Activated B cell treated with CpG ODN at 0.5 μM for 24 hours (primary cell): ENCODE measurements at regions not wholly inside any gene's neighbourhood (a gene's known extent, or its start where the extent isn't known, plus 50 kb on each side); places are given as distances from the start of the nearest gene placed in this dataset.

Experiments used
- ATAC-seq: fragments of 200-7000 bp; cut with Tn5 transposase; one replicate; pipeline ENCODE4 v1.10.0; 2021; ENCODE audit warnings: low read depth, mild to moderate bottlenecking, moderate library complexity
- CTCF ChIA-PET: fragments of 350-600 bp; sonication (Branson Sonifier 250); formaldehyde crosslinking; loops from one replicate; lab custom pipeline; 2021; ENCODE audit warnings: antibody characterized with exemption; lab: Charles Lee
- POLR2A ChIA-PET: fragments of 350-600 bp; sonication (Branson Sonifier 250); formaldehyde crosslinking; loops from one replicate; lab custom pipeline; 2021; ENCODE audit warnings: antibody characterized with exemption; lab: Charles Lee
- DNase-seq: peaks from one replicate; pipeline ENCODE4 v3.0.0; 2022
- H3K27ac Mint-ChIP-seq: one replicate; pipeline ENCODE4 v1.8.0; 2020; ENCODE audit warnings: mixed read lengths
- H3K27me3 Mint-ChIP-seq: one replicate; pipeline ENCODE4 v1.8.0; 2021; ENCODE audit warnings: mixed read lengths
- H3K36me3 Mint-ChIP-seq: one replicate; pipeline ENCODE4 v1.8.0; 2021; ENCODE audit warnings: low read depth, mixed read lengths
- H3K4me1 Mint-ChIP-seq: one replicate; pipeline ENCODE4 v1.8.0; 2021; ENCODE audit warnings: mixed read lengths
- H3K4me3 Mint-ChIP-seq: one replicate; pipeline ENCODE4 v1.8.0; 2020; ENCODE audit warnings: mild to moderate bottlenecking, mixed read lengths
- H3K9me3 Mint-ChIP-seq: one replicate; pipeline ENCODE4 v1.8.0; 2020; ENCODE audit warnings: mixed read lengths
- intact Hi-C: fragments of 100-400 bp; cut with micrococcal nuclease; formaldehyde crosslinking; loops from one replicate; pipeline ENCODE4 v1.15.1; 2024
- TF ChIP-seq, protein P1 (sequence below): fragments of 200-600 bp; IDR thresholded peaks from one replicate; pipeline ENCODE4 v1.8.0; 2022; ENCODE audit warnings: antibody characterized with exemption, mild to moderate bottlenecking

DNA sequence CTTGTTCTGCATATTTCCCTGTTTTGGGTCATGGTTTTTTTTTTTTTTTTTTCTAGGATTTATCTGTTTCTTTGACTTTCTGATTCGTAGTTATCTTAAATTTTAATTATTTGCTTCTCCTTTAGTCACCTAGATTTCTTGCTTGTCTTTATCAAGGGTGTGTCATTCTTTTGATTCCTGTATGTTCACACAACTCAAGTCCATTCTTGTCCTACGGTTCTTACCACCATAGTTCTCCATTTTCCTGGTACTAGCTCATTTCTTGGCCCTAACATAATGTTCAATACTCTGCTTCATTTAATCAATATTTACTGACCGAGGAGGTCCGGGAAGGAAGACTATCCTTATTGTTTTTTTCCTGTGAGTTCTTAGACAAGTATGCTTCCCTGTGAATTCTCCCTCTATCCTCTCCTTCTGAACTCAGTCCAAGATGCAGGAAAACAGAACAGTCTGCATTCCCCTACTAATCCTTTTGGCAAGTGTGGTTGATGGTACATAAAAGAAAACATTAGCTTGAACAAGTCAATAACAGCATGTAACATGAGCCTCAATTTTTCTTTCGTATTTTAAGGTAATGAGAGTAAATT lies 1346.4 kb upstream of the SEL1L start:
- TF ChIP-seq, protein P1, sequence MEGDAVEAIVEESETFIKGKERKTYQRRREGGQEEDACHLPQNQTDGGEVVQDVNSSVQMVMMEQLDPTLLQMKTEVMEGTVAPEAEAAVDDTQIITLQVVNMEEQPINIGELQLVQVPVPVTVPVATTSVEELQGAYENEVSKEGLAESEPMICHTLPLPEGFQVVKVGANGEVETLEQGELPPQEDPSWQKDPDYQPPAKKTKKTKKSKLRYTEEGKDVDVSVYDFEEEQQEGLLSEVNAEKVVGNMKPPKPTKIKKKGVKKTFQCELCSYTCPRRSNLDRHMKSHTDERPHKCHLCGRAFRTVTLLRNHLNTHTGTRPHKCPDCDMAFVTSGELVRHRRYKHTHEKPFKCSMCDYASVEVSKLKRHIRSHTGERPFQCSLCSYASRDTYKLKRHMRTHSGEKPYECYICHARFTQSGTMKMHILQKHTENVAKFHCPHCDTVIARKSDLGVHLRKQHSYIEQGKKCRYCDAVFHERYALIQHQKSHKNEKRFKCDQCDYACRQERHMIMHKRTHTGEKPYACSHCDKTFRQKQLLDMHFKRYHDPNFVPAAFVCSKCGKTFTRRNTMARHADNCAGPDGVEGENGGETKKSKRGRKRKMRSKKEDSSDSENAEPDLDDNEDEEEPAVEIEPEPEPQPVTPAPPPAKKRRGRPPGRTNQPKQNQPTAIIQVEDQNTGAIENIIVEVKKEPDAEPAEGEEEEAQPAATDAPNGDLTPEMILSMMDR = no peak
- intact Hi-C loops = no loop called here
- POLR2A ChIA-PET = no interaction called here
- DNase-seq = no peak
- H3K27me3 Mint-ChIP-seq = no peaks in the 10 kb centered on the region
- no peak for ATAC-seq
- no peaks in the 10 kb centered on the region for H3K36me3 Mint-ChIP-seq
- H3K9me3 Mint-ChIP-seq = peaks cover 11% of the 10 kb centered on the region
- CTCF ChIA-PET = no interaction called here
- H3K27ac Mint-ChIP-seq = no peak overlapping the region
- H3K4me1 Mint-ChIP-seq = no peaks in the 10 kb centered on the region
- H3K4me3 Mint-ChIP-seq = no peak overlapping the region

DNA sequence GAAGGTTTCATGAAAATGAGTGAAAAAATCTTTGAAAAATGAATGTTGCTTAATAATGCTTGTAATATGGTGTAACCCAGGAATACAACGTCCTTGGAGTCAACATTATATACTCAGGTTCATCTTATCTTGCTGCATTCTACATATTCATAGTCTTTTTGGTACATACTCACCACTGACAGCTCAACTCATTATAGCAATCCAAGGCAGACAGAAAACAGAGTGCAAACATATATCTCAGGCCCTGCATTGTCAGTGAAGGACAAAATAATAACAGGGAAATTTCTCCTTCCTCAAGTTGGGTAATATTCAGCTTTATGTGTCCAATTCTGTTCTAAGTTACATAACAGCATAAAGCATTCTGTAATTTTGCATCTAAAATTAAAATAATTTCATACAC lies 1353.0 kb upstream of the SEL1L start:
- DNase-seq = no peak
- TF ChIP-seq, protein P1 = no peak
- Mint-ChIP-seq H3K36me3 (no peaks in the 10 kb centered on the region), H3K4me3 (no peak overlapping the region), H3K27me3 (no peaks in the 10 kb centered on the region), H3K4me1 (no peaks in the 10 kb centered on the region), H3K9me3 (peaks cover 16% of the 10 kb centered on the region), H3K27ac (no peak overlapping the region)
- intact Hi-C loops = no loop called here
- CTCF ChIA-PET = no interaction called here
- POLR2A ChIA-PET = no interaction called here
- no peak for ATAC-seq

DNA sequence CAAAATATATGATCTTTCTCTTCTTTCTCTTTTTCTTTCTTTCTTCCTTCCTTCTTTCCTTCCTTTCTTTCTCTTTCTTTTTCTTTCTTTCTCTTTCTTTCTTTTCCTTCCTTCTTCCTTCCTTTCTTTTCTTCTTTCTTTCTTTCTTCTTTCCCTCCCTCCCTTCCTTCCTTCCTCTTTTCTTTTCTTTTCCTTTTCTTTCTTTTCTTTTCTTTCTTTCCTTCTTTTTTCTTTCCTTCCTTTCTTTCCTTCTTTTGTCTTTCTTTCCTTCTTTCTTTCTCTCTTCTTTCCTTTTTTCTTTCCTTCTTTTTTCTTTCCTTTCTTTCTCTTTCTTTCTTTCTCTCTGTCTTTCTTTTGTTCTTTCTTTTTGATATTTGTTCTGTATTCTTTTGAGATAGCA lies 1356.0 kb upstream of the SEL1L start:
- no peak overlapping the region for H3K27ac Mint-ChIP-seq
- ATAC-seq (no peak), DNase-seq (no peak)
- ChIA-PET CTCF (no interaction called here), POLR2A (no interaction called here)
- peaks cover 11% of the 10 kb centered on the region for H3K9me3 Mint-ChIP-seq
- H3K4me3 Mint-ChIP-seq = no peak overlapping the region
- H3K4me1 Mint-ChIP-seq = no peaks in the 10 kb centered on the region
- no peaks in the 10 kb centered on the region for H3K36me3 Mint-ChIP-seq
- intact Hi-C loops = no loop called here
- no peaks in the 10 kb centered on the region for H3K27me3 Mint-ChIP-seq
- TF ChIP-seq, protein P1 = no peak

DNA sequence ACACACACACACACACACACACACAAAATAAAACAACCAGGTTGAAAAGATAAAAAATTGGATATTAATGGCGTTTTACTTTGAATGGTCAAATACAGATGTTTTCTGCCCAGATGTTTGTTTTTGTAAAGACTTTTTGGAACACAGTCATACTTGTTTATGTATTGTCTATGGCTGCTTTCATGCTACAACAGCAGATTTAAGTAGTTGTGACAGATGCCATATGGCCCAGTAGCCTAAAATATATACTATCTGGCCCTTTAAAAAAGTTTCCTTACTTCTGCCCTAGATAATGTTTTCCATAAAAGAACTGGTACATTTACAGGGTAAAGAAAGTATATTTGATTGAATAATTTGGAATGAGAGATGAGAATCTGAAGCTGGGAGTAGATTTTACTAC lies 1362.8 kb upstream of the SEL1L start:
- H3K27ac Mint-ChIP-seq = no peak overlapping the region
- intact Hi-C loops = no loop called here
- no peaks in the 10 kb centered on the region for H3K9me3 Mint-ChIP-seq
- H3K4me1 Mint-ChIP-seq = no peaks in the 10 kb centered on the region
- H3K36me3 Mint-ChIP-seq = no peaks in the 10 kb centered on the region
- no peaks in the 10 kb centered on the region for H3K27me3 Mint-ChIP-seq
- TF ChIP-seq, protein P1 = no peak
- ChIA-PET CTCF (no interaction called here), POLR2A (no interaction called here)
- ATAC-seq (no peak), DNase-seq (no peak)
- H3K4me3 Mint-ChIP-seq = no peak overlapping the region

DNA sequence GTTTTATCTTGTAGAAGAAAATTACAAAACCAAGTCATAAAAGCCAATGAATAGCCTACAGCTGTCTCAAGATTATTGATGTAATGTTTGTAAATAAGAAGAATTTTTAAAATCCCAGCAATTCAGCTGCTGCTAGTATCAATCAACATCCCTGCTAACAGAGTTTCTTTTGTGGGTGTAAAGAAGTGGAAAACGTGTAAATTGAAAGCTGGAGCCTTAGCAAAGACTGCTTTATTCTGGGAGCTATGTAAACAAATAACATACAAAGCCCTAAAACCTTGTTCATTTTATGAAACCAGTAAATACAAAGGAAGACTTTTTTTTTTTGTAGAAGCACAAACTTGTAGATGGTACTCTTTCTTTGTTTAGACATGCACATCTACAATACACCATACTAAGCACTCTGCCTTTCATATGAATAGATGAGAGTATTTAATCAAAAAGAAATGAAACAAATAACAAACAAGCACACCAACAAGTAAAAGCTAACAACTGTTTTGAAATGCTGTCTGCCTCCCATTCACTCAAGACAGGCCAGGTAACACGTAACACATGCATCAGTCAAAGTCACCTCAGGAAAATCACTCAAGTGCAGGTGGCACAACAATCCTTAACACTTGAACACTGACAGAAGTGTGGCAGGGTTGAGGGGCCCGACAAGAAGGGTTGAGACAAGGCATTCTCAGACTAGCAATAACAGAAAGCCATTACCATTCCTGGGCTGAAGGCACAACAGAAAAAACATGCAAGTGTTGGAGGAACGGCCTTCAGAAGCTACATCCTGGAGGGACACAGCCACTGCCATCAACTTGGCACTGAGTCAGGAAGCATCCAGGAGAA lies 1364.0 kb upstream of the SEL1L start:
- ChIA-PET CTCF (no interaction called here), POLR2A (no interaction called here)
- Mint-ChIP-seq H3K27me3 (no peaks in the 10 kb centered on the region), H3K27ac (no peak overlapping the region), H3K36me3 (no peaks in the 10 kb centered on the region), H3K9me3 (peaks cover 6% of the 10 kb centered on the region), H3K4me1 (no peaks in the 10 kb centered on the region), H3K4me3 (no peak overlapping the region)
- TF ChIP-seq, protein P1 = no peak
- intact Hi-C loops = no loop called here
- no peak for DNase-seq
- ATAC-seq = no peak
